MM.1S (cell line): ENCODE measurements at regions not wholly inside any gene's neighbourhood (a gene's known extent, or its start where the extent isn't known, plus 50 kb on each side); places are given as distances from the start of the nearest gene placed in this dataset.

Experiments
- DNase-seq: peaks from one replicate; pipeline ENCODE4 v3.0.0-alpha.2; 2015
- H2AFZ ChIP-seq: fragments of 300-600 bp; sonication (generic); 2 replicates; pipeline ENCODE4 v1.6.0; 2016; ENCODE audit warnings: antibody characterized with exemption, low read length
- H3F3A ChIP-seq: fragments of 300-600 bp; sonication (generic); 2 replicates; pipeline ENCODE4 v1.6.1; 2016; ENCODE audit warnings: mild to moderate bottlenecking, antibody characterized with exemption, low read length, moderate library complexity, mixed read lengths; ENCODE audit not compliant: insufficient read depth
- H3K27ac ChIP-seq: fragments of 300-600 bp; sonication (generic); 2 replicates; pipeline ENCODE4 v1.5.1; 2016; ENCODE audit warnings: mild to moderate bottlenecking, low read length
- H3K27me3 ChIP-seq: fragments of 300-600 bp; sonication (generic); replicated peaks from 2 replicates; pipeline ENCODE4 v1.6.0; 2016; ENCODE audit warnings: low read length; ENCODE audit not compliant: insufficient read depth
- H3K36me3 ChIP-seq: fragments of 300-600 bp; sonication (generic); replicated peaks from 2 replicates; pipeline ENCODE4 v1.6.1; 2016; ENCODE audit warnings: mild to moderate bottlenecking, low read length, mixed read lengths; ENCODE audit not compliant: insufficient read depth
- H3K4me1 ChIP-seq: fragments of 300-600 bp; sonication (generic); 2 replicates; pipeline ENCODE4 v1.6.1; 2016; ENCODE audit warnings: low read length, mixed read lengths
- H3K4me2 ChIP-seq: fragments of 300-600 bp; sonication (generic); 2 replicates; pipeline ENCODE4 v1.6.0; 2016; ENCODE audit warnings: low read depth, low read length
- H3K4me3 ChIP-seq: fragments of 300-600 bp; sonication (generic); 2 replicates; pipeline ENCODE4 v1.5.1; 2016; ENCODE audit warnings: low read length, mixed read lengths
- H3K79me2 ChIP-seq: fragments of 300-600 bp; sonication (generic); 2 replicates; pipeline ENCODE4 v1.6.1; 2016; ENCODE audit warnings: mixed run types, low read length, mixed read lengths
- H3K9ac ChIP-seq: fragments of 300-600 bp; sonication (generic); 2 replicates; pipeline ENCODE4 v1.6.1; 2016; ENCODE audit warnings: low read length, mixed read lengths
- H3K9me2 ChIP-seq: fragments of 300-600 bp; sonication (generic); replicated peaks from 2 replicates; pipeline ENCODE4 v1.6.1; 2016; ENCODE audit warnings: mild to moderate bottlenecking, low read length, mixed read lengths; ENCODE audit not compliant: insufficient read depth
- H3K9me3 ChIP-seq: fragments of 300-600 bp; sonication (generic); replicated peaks from 2 replicates; pipeline ENCODE4 v1.6.1; 2016; ENCODE audit warnings: mild to moderate bottlenecking, low read length, mixed read lengths; ENCODE audit not compliant: insufficient read depth
- H4K20me1 ChIP-seq: fragments of 300-600 bp; sonication (generic); 2 replicates; pipeline ENCODE4 v1.6.1; 2016; ENCODE audit warnings: mild to moderate bottlenecking, low read length, moderate library complexity, mixed read lengths; ENCODE audit not compliant: insufficient read depth
- EZH2 ChIP-seq: fragments of 300-600 bp; sonication (generic); optimal IDR thresholded peaks from 2 replicates; pipeline ENCODE3; 2017; ENCODE audit warnings: low read depth, mild to moderate bottlenecking, antibody characterized with exemption, low read length, mixed read lengths
- EZH2phosphoT487 ChIP-seq: fragments of 300-600 bp; sonication (generic); IDR thresholded peaks from 2 replicates; pipeline ENCODE4 v1.6.1; 2018; ENCODE audit warnings: antibody characterized with exemption, low read length
- TF ChIP-seq, protein P1 (sequence below): fragments of 300-600 bp; sonication (generic); IDR thresholded peaks from 2 replicates; pipeline ENCODE4 v1.5.1; 2016; ENCODE audit warnings: antibody characterized with exemption, low read length, mixed read lengths

DNA sequence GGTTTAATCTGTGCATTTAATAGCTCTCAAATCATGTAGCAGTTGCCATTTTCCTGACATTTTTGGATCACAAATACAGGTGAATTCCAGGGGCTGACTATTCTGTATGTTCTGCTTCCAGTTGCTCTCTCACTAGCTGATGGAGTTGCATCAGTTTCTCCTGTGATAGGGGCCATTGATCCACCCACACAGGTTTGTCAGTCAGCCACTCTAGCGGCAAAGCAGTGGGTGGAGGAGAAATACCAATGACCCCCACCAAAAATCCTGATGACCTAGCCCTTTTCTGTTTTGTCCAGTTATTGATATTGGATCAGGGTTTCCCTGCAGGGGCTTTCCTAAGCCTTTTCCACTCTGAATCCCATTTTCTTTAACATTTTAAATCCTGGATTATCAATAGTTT lies 72.3 kb upstream of the BTN3A2 start:
- Histone ChIP-seq H3K79me2 (no peaks in the 10 kb centered on the region), H3K9me3 (no peaks in the 10 kb centered on the region), H3K27ac (no peak overlapping the region), H2AFZ (no peak overlapping the region), H3K4me1 (peaks cover 8% of the 10 kb centered on the region), H3F3A (no peaks in the 10 kb centered on the region), H3K27me3 (no peaks in the 10 kb centered on the region), H3K9me2 (no peaks in the 10 kb centered on the region), H3K4me2 (no peak overlapping the region), H4K20me1 (no peaks in the 10 kb centered on the region), H3K9ac (no peak overlapping the region), H3K36me3 (no peaks in the 10 kb centered on the region), H3K4me3 (no peak overlapping the region)
- TF ChIP-seq, protein P1, sequence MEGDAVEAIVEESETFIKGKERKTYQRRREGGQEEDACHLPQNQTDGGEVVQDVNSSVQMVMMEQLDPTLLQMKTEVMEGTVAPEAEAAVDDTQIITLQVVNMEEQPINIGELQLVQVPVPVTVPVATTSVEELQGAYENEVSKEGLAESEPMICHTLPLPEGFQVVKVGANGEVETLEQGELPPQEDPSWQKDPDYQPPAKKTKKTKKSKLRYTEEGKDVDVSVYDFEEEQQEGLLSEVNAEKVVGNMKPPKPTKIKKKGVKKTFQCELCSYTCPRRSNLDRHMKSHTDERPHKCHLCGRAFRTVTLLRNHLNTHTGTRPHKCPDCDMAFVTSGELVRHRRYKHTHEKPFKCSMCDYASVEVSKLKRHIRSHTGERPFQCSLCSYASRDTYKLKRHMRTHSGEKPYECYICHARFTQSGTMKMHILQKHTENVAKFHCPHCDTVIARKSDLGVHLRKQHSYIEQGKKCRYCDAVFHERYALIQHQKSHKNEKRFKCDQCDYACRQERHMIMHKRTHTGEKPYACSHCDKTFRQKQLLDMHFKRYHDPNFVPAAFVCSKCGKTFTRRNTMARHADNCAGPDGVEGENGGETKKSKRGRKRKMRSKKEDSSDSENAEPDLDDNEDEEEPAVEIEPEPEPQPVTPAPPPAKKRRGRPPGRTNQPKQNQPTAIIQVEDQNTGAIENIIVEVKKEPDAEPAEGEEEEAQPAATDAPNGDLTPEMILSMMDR = no peak
- TF ChIP-seq EZH2 (no peak), EZH2phosphoT487 (no peak)
- no peak for DNase-seq

DNA sequence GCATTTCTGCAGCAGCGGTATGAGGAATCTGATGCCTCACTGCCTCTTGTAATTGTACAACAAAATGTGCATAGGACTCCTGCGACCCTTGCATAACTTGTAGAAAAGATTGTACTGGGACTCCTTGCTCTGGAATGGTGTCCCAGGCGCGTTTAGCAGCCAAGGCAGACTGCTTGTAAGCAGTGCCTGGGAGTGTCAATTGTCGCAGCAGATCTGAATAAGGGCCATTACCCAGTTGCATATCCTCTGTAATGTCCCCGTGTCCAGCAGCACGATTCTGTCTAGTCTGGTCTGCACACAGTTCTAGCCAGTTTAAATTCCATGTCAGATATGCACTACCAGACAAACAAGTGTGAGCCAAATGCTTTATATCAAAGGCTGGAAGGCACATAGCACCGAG lies 70.7 kb upstream of the BTN3A2 start:
- Histone ChIP-seq H3K79me2 (no peaks in the 10 kb centered on the region), H3K27ac (no peak overlapping the region), H3K27me3 (no peaks in the 10 kb centered on the region), H3K4me1 (peaks cover 8% of the 10 kb centered on the region), H3K4me2 (no peak overlapping the region), H2AFZ (no peak overlapping the region), H3K36me3 (no peaks in the 10 kb centered on the region), H3F3A (no peaks in the 10 kb centered on the region), H4K20me1 (no peaks in the 10 kb centered on the region), H3K9me2 (no peaks in the 10 kb centered on the region), H3K4me3 (no peak overlapping the region), H3K9ac (no peak overlapping the region), H3K9me3 (no peaks in the 10 kb centered on the region)
- TF ChIP-seq, protein P1 = no peak
- TF ChIP-seq EZH2phosphoT487 (no peak), EZH2 (no peak)
- no peak for DNase-seq

DNA sequence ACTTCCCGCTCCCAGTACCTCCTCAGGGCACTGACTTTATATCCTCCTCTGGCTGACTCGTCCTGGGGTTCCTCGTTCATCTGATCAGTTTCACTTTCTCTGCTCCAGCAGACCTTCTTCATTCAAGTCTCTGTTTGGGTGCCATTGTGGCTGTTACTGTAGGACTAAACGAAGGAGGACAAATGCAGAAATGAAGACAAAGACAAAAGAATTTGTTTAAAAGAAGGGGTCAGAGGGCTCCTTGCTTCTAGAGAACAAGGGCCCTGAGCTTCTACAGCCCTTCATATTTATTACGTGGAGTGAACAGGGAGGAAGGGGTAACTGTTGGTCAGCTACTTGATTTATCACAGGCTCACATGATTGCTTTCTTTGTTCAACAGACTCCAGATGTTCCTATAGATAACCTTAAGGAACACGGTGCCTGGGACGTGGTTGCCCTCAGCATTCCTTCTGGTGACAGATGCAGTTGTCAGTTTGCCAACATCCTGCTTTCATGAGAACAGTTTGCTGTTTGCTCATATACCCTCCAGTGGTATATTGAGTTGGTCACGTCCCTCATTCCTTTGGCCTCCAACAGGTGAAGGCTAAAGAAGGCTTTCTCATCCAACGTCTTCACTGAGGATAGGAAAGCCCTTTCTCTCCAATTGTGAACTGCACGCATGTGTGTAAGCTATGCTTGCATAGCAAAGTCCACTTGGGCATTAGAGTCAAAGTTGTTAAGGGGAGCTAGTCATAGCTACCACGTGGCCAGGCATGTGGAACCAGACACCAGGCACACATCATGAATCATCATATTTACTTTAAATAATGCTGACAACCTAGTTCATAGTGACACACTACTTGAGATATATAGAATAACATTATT lies 69.1 kb upstream of the BTN3A2 start:
- Histone ChIP-seq H3K36me3 (no peaks in the 10 kb centered on the region), H3K4me3 (peak overlapping the region; percentile 34; the same call in 1 of the 2 replicates), H3K79me2 (no peaks in the 10 kb centered on the region), H3K9ac (peak overlapping the region; percentile 22; the same call in 1 of the 2 replicates), H4K20me1 (no peaks in the 10 kb centered on the region), H3K27ac (no peak overlapping the region), H3K9me3 (no peaks in the 10 kb centered on the region), H3K4me2 (peak overlapping the region; percentile 77), H3K4me1 (peaks cover 12% of the 10 kb centered on the region), H2AFZ (peak overlapping the region; percentile 72), H3K27me3 (no peaks in the 10 kb centered on the region), H3K9me2 (no peaks in the 10 kb centered on the region), H3F3A (no peaks in the 10 kb centered on the region)
- DNase-seq = no peak
- TF ChIP-seq EZH2phosphoT487 (no peak), EZH2 (no peak)
- TF ChIP-seq, protein P1 = no peak
